Inflammatory macrophage treated with lipopolysaccharide for 1 hour (primary cell): ENCODE measurements at regions not wholly inside any gene's neighbourhood (a gene's known extent, or its start where the extent isn't known, plus 50 kb on each side); places are given as distances from the start of the nearest gene placed in this dataset.
A peak's percentile ranks its signal among the peaks of the same experiment; 100 is the strongest.

Experiments
- DNase-seq, 2 donors: peaks; one replicate each; pipeline ENCODE4 v3.0.0-alpha.2; 2020 to 2022

- DNase-seq: no peak
These were observed 142.9 kb downstream of the ARRDC3 start for GRCh38 chr5:91240175-91240574.

GRCh38 chr5:91235271-91235694 is 147.8 kb downstream of the ARRDC3 start:
- no peak for DNase-seq

GRCh38 chr5:91232523-91232922 is 150.6 kb downstream of the ARRDC3 start:
- DNase-seq: no peak

GRCh38 chr5:91229031-91229727 is 153.9 kb downstream of the ARRDC3 start:
- DNase-seq: peak in 1 of 2 donors; percentile 23

GRCh38 chr5:91228188-91228587 is 154.9 kb downstream of the ARRDC3 start:
- no peak for DNase-seq

- no peak for DNase-seq
These were observed 157.1 kb downstream of the ARRDC3 start for GRCh38 chr5:91225848-91226686.

GRCh38 chr5:91224969-91225368 is 158.1 kb downstream of the ARRDC3 start:
- no peak for DNase-seq

- no peak for DNase-seq
These were observed 158.7 kb downstream of the ARRDC3 start for GRCh38 chr5:91224456-91224855.

GRCh38 chr5:91223886-91224285 is 159.2 kb downstream of the ARRDC3 start:
- DNase-seq: no peak

- DNase-seq: no peak
These were observed 160.6 kb downstream of the ARRDC3 start for GRCh38 chr5:91222482-91222881.

GRCh38 chr5:91221917-91222316 is 161.2 kb downstream of the ARRDC3 start:
- DNase-seq: no peak

- peak in 1 of 2 donors; percentile 23 for DNase-seq
These were observed 163.2 kb downstream of the ARRDC3 start for GRCh38 chr5:91219803-91220371.

GRCh38 chr5:91219091-91219802 is 163.9 kb downstream of the ARRDC3 start:
- DNase-seq: peak; percentile 93 to 97

GRCh38 chr5:91217859-91218258 is 165.3 kb downstream of the ARRDC3 start:
- no peak for DNase-seq

GRCh38 chr5:91214571-91214970 is 168.5 kb downstream of the ARRDC3 start:
- no peak for DNase-seq
